GM18907 (cell line): ENCODE measurements at regions not wholly inside any gene's neighbourhood (a gene's known extent, or its start where the extent isn't known, plus 50 kb on each side); places are given as distances from the start of the nearest gene placed in this dataset.

Experiments
- ATAC-seq: cut with Tn5 transposase; IDR thresholded peaks from one replicate; pipeline ENCODE4 v1.9.1; 2021; ENCODE audit warnings: mild to moderate bottlenecking, moderate library complexity; ENCODE audit not compliant: unreplicated experiment

- ATAC-seq: peak; percentile 74
Measured at GRCh38 chr5:57338068-57338867, 144.3 kb downstream of the ACTBL2 start.

GRCh38 chr5:57335092-57335660 lies 147.4 kb downstream of the ACTBL2 start:
- ATAC-seq: no peak

- no peak for ATAC-seq
Measured at GRCh38 chr5:57334475-57334874, 148.1 kb downstream of the ACTBL2 start.

- no peak for ATAC-seq
Measured at GRCh38 chr5:57332361-57332760, 150.2 kb downstream of the ACTBL2 start.

DNA sequence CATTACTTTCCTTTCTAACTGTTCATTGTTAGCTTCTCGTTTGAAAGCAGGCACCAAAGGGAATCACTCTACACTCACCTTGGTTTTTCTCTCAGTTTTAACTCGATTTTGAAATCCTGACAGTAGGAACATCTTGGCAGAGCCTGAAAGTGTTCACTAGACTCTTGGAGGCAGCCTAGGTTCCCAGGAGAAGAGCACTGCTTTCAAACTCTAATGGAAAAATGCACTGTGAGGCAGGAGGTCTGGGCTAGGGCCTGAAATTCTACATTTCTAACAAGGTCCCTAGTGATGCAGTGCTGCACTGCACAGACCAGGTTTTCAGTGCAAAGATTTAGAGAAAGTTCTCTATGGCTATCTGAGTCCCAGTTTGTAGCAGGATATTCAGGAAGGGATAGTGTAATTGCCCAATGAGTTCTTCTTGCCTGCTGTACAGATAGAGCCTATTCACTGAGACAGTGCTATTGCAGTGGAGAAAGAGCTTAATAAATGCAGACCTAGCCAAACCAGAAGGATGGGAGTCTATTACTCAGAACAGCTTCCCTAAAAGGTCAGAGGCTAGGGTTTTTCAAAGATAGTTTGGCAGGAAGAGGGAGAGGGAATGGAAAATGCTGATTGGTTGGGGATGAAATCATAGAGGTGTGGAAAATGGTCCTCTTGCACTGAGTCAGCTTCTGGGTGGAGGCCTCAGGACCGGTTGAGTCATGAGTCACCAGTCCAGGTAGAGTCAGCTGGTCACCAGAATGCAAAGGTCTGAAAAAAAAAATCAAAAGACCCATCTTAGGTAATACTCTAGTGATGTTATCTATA lies 153.9 kb downstream of the GPBP1 start:
- no peak for ATAC-seq

- no peak for ATAC-seq
Measured at GRCh38 chr5:57325678-57326397, 152.0 kb downstream of the GPBP1 start.

GRCh38 chr5:57324861-57325260 lies 151.0 kb downstream of the GPBP1 start:
- ATAC-seq: no peak

- ATAC-seq: no peak
Measured at GRCh38 chr5:57324181-57324580, 150.3 kb downstream of the GPBP1 start.

DNA sequence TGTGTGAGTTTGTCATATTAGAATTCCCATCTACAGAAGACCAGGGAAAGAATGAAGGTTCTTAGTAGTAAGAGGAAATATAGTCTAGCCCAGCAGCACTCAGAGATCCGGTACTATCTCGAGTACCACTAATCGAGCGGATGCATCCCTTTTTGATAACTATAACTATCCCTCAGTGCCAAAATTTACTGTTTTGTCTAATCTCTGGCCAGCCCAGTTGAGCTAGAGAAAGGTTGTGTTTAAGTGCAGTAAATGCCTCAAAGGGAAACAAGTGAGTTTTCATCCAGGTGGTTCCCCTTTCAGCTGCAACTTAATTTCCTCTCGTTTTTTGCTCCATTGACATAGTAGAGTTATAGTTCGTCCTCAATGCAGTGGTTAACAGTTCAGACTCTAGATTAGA lies 146.7 kb downstream of the GPBP1 start:
- ATAC-seq: no peak

GRCh38 chr5:57319628-57320027 lies 145.8 kb downstream of the GPBP1 start:
- no peak for ATAC-seq

- no peak for ATAC-seq
Measured at GRCh38 chr5:57318251-57318650, 144.4 kb downstream of the GPBP1 start.

GRCh38 chr5:57317341-57317740 lies 143.5 kb downstream of the GPBP1 start:
- ATAC-seq: no peak

DNA sequence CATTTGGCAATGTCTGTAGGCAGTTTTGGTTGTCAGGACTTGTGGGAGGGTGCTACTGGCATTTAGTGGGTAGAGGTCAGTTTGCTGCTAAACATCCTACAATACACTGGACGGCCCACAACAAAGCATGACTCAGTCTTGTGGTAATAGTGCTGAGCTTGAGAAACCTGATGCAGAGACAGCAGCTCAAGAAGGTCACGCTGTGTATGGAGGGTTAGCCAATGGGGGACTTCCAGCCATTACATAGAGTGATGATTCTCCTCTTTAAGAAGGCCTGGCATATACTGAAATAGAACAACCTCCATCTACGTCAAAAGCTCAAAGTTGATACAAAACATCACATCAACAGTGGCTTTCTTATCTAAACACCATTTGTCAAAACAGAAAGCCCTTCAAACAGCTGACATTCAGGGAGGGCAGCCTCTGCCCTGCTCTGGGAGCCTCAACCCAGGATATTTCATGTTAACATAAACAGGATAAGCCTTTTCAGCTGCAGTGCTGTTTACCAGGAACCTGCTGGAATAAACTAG lies 143.0 kb downstream of the GPBP1 start:
- ATAC-seq: no peak

GRCh38 chr5:57315941-57316340 lies 142.1 kb downstream of the GPBP1 start:
- ATAC-seq: no peak
